ENCODE measurements at regions not wholly inside any gene's neighbourhood (a gene's known extent, or its start where the extent isn't known, plus 50 kb on each side); places are given as distances from the start of the nearest gene placed in this dataset.

GRCh38 chr18:39862341-39862740, 2092.7 kb upstream of the PIK3C3 start:
- H4K20me1 ChIP-seq (replicated peaks; ENCODE audit: control insufficient read depth, extremely low read depth, insufficient read depth, low read length), result no peaks in the 10 kb centered on the region
- DNase-seq (ENCODE audit: low read depth, low spot score) (no peak), FAIRE-seq (no peak)
- intact Hi-C loops (cut with micrococcal nuclease), result no loop called here
- dilution Hi-C loops (cut with MboI; ENCODE audit: extremely low pct_ligation_motif_present, low sequenced_read_pairs), result no loop called here
- no peaks in the 10 kb centered on the region for H3K27me3 ChIP-seq (ENCODE audit: control insufficient read depth in 2 of 2, insufficient read depth in 2 of 2, low read length in 2 of 2)
- BruUV-seq (replicated peaks), result no TSS peak
- no peak overlapping the region for H3K4me3 ChIP-seq (replicated peaks in 1 of 3; ENCODE audit: insufficient read depth in 1 of 3, low read depth in 1 of 3, low read length in 3 of 3)
- H3K9me1 ChIP-seq (replicated peaks; ENCODE audit: control insufficient read depth, extremely low read depth, insufficient read depth, low read length), result no peaks in the 10 kb centered on the region
- no peaks in the 10 kb centered on the region for H3K79me2 ChIP-seq (ENCODE audit: control insufficient read depth, insufficient read depth, low read length)
- H3K9me3 ChIP-seq (replicated peaks; ENCODE audit: control insufficient read depth, insufficient read depth, low read length), result no peaks in the 10 kb centered on the region
- no peaks in the 10 kb centered on the region for H3K36me3 ChIP-seq (ENCODE audit: control insufficient read depth in 2 of 2, extremely low read depth in 1 of 2, insufficient read depth in 2 of 2, low read length in 2 of 2)
- CTCF ChIA-PET, result no interaction called here
- POLR2A ChIA-PET, result no interaction called here
- no peak overlapping the region for H3K27ac ChIP-seq (ENCODE audit: insufficient read depth, low read depth, low read length)
- H3K4me1 ChIP-seq (ENCODE audit: control insufficient read depth, extremely low read depth, insufficient read depth, low read length), result no peaks in the 10 kb centered on the region
- no peak overlapping the region for H3K9ac ChIP-seq (replicated peaks; ENCODE audit: extremely low read depth, insufficient read depth, low read length)
- H3K4me2 ChIP-seq (ENCODE audit: insufficient read depth, low read length), result no peak overlapping the region
- H2AFZ ChIP-seq (ENCODE audit: low read depth, low read length), result no peak overlapping the region
- TF ChIP-seq CTCF (IDR thresholded peaks at IDR 0.05; ENCODE audit: extremely low read depth in 1 of 2, insufficient read depth in 1 of 2, low read depth in 1 of 2, low read length in 2 of 2), result no peak
- TF ChIP-seq POLR2AphosphoS5 (IDR thresholded peaks at IDR 0.05; ENCODE audit: insufficient read depth, low read depth, low read length), result no peak
- no peak for TF ChIP-seq MAX (IDR thresholded peaks at IDR 0.05; ENCODE audit: insufficient read depth, insufficient read length)
- TF ChIP-seq POLR2A (IDR thresholded peaks at IDR 0.05; ENCODE audit: low read depth, low read length), result no peak
- no peak for TF ChIP-seq JUN (IDR thresholded peaks at IDR 0.05; ENCODE audit: borderline replicate concordance, insufficient read depth, insufficient read length, low read depth)
- no peak for TF ChIP-seq EZH2 (IDR thresholded peaks at IDR 0.05; ENCODE audit: borderline replicate concordance, low read depth, low read length, severe bottlenecking)
- TF ChIP-seq MYC (IDR thresholded peaks at IDR 0.05; ENCODE audit: low read depth, low read length), result no peak
- TF ChIP-seq GATA2 (IDR thresholded peaks at IDR 0.05; ENCODE audit: insufficient read depth, insufficient read length, low read depth, low read length), result no peak
- no peak for TF ChIP-seq FOS (IDR thresholded peaks at IDR 0.05; ENCODE audit: borderline replicate concordance, insufficient read depth, low read length)

Data from endothelial cell of umbilical vein (primary cell).